B cell (primary cell): ENCODE measurements at regions not wholly inside any gene's neighbourhood (a gene's known extent, or its start where the extent isn't known, plus 50 kb on each side); places are given as distances from the start of the nearest gene placed in this dataset.

Experiments
- ATAC-seq: fragments of 200-7000 bp; cut with Tn5 transposase; one replicate; pipeline ENCODE4 v1.10.0; 2021; ENCODE audit warnings: low read depth, mild to moderate bottlenecking, moderate number of reproducible peaks, moderate library complexity
- CTCF ChIA-PET: fragments of 350-600 bp; sonication (Branson Sonifier 250); formaldehyde crosslinking; loops from one replicate; lab custom pipeline; 2021; ENCODE audit warnings: antibody characterized with exemption, inconsistent platforms; lab: Charles Lee
- POLR2A ChIA-PET: fragments of 350-600 bp; sonication (Branson Sonifier 250); formaldehyde crosslinking; loops from one replicate; lab custom pipeline; 2021; ENCODE audit warnings: antibody characterized with exemption; lab: Charles Lee
- DNase-seq: peaks from one replicate; pipeline ENCODE4 v3.0.0; 2013
- H2AFZ ChIP-seq: 2 replicates; pipeline ENCODE4 v1.6.1; 2012; ENCODE audit warnings: mild to moderate bottlenecking, low read depth, low read length; ENCODE audit not compliant: insufficient read depth, poor library complexity, severe bottlenecking
- H3K27ac ChIP-seq, 2 donors: 1 replicate in 1 of 2; 2 replicates in 1 of 2; pipeline ENCODE4 v1.5.1; 2012 to 2013; ENCODE audit warnings: low read length in 2 of 2, mild to moderate bottlenecking in 2 of 2, moderate library complexity in 1 of 2
- H3K27me3 ChIP-seq, 4 experiments: fragments of 200-600 bp in 1 of 4; sonication (generic) in 1 of 4; replicated peaks in 1 of 4; 1 replicate in 2 of 4; 2 replicates in 2 of 4; pipeline versions ENCODE4 v1.6.1 to v1.7.0; 2013 to 2016; ENCODE audit warnings: low read length in 3 of 4, mild to moderate bottlenecking in 2 of 4, mixed read lengths in 1 of 4, moderate library complexity in 1 of 4; ENCODE audit not compliant: insufficient read depth in 4 of 4, control insufficient read depth in 3 of 4; ENCODE audit errors: control extremely low read depth in 1 of 4
- H3K36me3 ChIP-seq, 2 experiments: replicated peaks in 1 of 2; 1 replicate in 1 of 2; 2 replicates in 1 of 2; pipeline versions ENCODE4 v1.6.1 to v1.7.1; 2013; ENCODE audit warnings: low read length in 1 of 2; ENCODE audit not compliant: insufficient read depth in 2 of 2, control insufficient read depth in 1 of 2; ENCODE audit errors: control extremely low read depth in 1 of 2, extremely low read depth in 1 of 2
- H3K4me1 ChIP-seq, 2 donors: fragments of 200-600 bp in 1 of 2; sonication (generic) in 1 of 2; 1 replicate in 1 of 2; 2 replicates in 1 of 2; pipeline versions ENCODE4 v1.5.1 to v1.6.1; 2013 to 2017; ENCODE audit warnings: low read length in 2 of 2; ENCODE audit not compliant: control insufficient read depth in 2 of 2, insufficient read depth in 2 of 2
- H3K4me2 ChIP-seq: replicated peaks from 2 replicates; pipeline ENCODE3; 2012; ENCODE audit warnings: mild to moderate bottlenecking, low read depth, low read length; ENCODE audit not compliant: poor library complexity, severe bottlenecking
- H3K4me3 ChIP-seq, 5 experiments: fragments of 200-600 bp in 1 of 5; sonication (generic) in 1 of 5; 1 replicate in 3 of 5; 2 replicates in 2 of 5; pipeline versions ENCODE4 v1.5.1 to v1.7.0; 2011 to 2016; ENCODE audit warnings: low read length in 4 of 5, mild to moderate bottlenecking in 4 of 5, low read depth in 2 of 5, control low read depth in 1 of 5, moderate library complexity in 1 of 5; ENCODE audit not compliant: insufficient read depth in 1 of 5; ENCODE audit errors: control extremely low read depth in 1 of 5, extremely low read depth in 1 of 5
- H3K79me2 ChIP-seq: fragments of 200-600 bp; sonication (generic); one replicate; pipeline ENCODE4 v1.6.0; 2016; ENCODE audit warnings: low read length; ENCODE audit not compliant: control insufficient read depth, insufficient read depth
- H3K9ac ChIP-seq: fragments of 200-600 bp; sonication (generic); 2 replicates; pipeline ENCODE4 v1.6.1; 2017; ENCODE audit warnings: mild to moderate bottlenecking, low read length, moderate library complexity
- H3K9me3 ChIP-seq, 3 donors: one replicate each; pipeline versions ENCODE4 v1.6.1 to v1.7.1; 2013; ENCODE audit warnings: low read length in 2 of 3; ENCODE audit not compliant: control insufficient read depth in 2 of 3, insufficient read depth in 1 of 3; ENCODE audit errors: control extremely low read depth in 1 of 3
- H4K20me1 ChIP-seq: 2 replicates; pipeline ENCODE4 v1.6.0; 2012; ENCODE audit warnings: mild to moderate bottlenecking, low read length; ENCODE audit not compliant: insufficient read depth, control insufficient read depth, poor library complexity, severe bottlenecking
- H3K27ac Mint-ChIP-seq: one replicate; pipeline ENCODE4 v1.8.0; 2021; ENCODE audit warnings: mixed read lengths
- H3K27me3 Mint-ChIP-seq: one replicate; pipeline ENCODE4 v1.8.0; 2021; ENCODE audit warnings: mixed read lengths
- H3K4me1 Mint-ChIP-seq: one replicate; pipeline ENCODE4 v1.8.0; 2021; ENCODE audit warnings: mixed read lengths
- H3K4me3 Mint-ChIP-seq: one replicate; pipeline ENCODE4 v1.8.0; 2021; ENCODE audit warnings: mixed read lengths
- H3K9me3 Mint-ChIP-seq: one replicate; pipeline ENCODE4 v1.8.0; 2022; ENCODE audit warnings: mixed read lengths; ENCODE audit not compliant: insufficient read depth
- CTCF ChIP-seq: fragments of 200-600 bp; IDR thresholded peaks from one replicate; pipeline ENCODE4 v1.8.0; 2022; ENCODE audit warnings: antibody characterized with exemption, mild to moderate bottlenecking
- EZH2 ChIP-seq: IDR thresholded peaks from 2 replicates; pipeline ENCODE4 v1.6.1; 2012; ENCODE audit warnings: borderline replicate concordance, low read depth, mild to moderate bottlenecking, moderate library complexity, low read length; ENCODE audit not compliant: insufficient read depth, poor library complexity, severe bottlenecking
- WGBS: methylation state at CpG from one replicate; pipeline ENCODE4 v1.1.5; 2013; ENCODE audit warnings: missing lambda C conversion rate; ENCODE audit not compliant: insufficient coverage; 5-methylcytosine and 5-hydroxymethylcytosine counted together
- intact Hi-C: fragments of 100-400 bp; cut with micrococcal nuclease; formaldehyde crosslinking; loops from one replicate; pipeline ENCODE4 v1.10.0; 2022

- H3K27me3 ChIP-seq, result no peaks in the 10 kb centered on the region
- H2AFZ ChIP-seq, result no peak overlapping the region
- H3K4me2 ChIP-seq, result no peak overlapping the region
- no peak overlapping the region for H3K27ac ChIP-seq
- Mint-ChIP-seq H3K27ac (no peak overlapping the region), H3K4me1 (peaks cover 8% of the 10 kb centered on the region), H3K9me3 (no peaks in the 10 kb centered on the region), H3K4me3 (no peak overlapping the region), H3K27me3 (no peaks in the 10 kb centered on the region)
- H3K79me2 ChIP-seq, result no peaks in the 10 kb centered on the region
- POLR2A ChIA-PET, result no interaction called here
- H4K20me1 ChIP-seq, result no peaks in the 10 kb centered on the region
- no peak overlapping the region for H3K9ac ChIP-seq
- TF ChIP-seq EZH2 (no peak), CTCF (no peak)
- CTCF ChIA-PET, result no interaction called here
- H3K9me3 ChIP-seq, result peaks cover 0 to 27% (median 7%) of the 10 kb centered on the region in 3 donors
- DNase-seq, result no peak
- intact Hi-C loops, result no loop called here
- no peak for ATAC-seq
- H3K4me1 ChIP-seq, result peaks cover 7 to 10% of the 10 kb centered on the region in 2 donors
- H3K4me3 ChIP-seq, result no peak overlapping the region
- H3K36me3 ChIP-seq, result no peaks in the 10 kb centered on the region
- WGBS, result 83% methylated on average over 4 of the region's 7 CpGs
Measured at GRCh38 chr12:131591136-131591535, 119.8 kb upstream of the SFSWAP start.

- Histone ChIP-seq H3K27ac (no peak overlapping the region), H4K20me1 (no peaks in the 10 kb centered on the region), H3K4me2 (no peak overlapping the region), H3K4me3 (no peak overlapping the region), H3K4me1 (peaks cover 7 to 10% of the 10 kb centered on the region in 2 donors), H3K36me3 (no peaks in the 10 kb centered on the region), H2AFZ (no peak overlapping the region), H3K27me3 (no peaks in the 10 kb centered on the region), H3K9me3 (peaks cover 0 to 18% (median 3%) of the 10 kb centered on the region in 3 donors), H3K79me2 (no peaks in the 10 kb centered on the region), H3K9ac (no peak overlapping the region)
- ATAC-seq, result no peak
- CTCF ChIA-PET, result no interaction called here
- Mint-ChIP-seq H3K27me3 (no peaks in the 10 kb centered on the region), H3K4me1 (peaks cover 8% of the 10 kb centered on the region), H3K9me3 (no peaks in the 10 kb centered on the region), H3K27ac (no peak overlapping the region), H3K4me3 (no peak overlapping the region)
- intact Hi-C loops, result no loop called here
- no peak for DNase-seq
- TF ChIP-seq CTCF (no peak), EZH2 (no peak)
- POLR2A ChIA-PET, result no interaction called here
- 97% methylated on average over 39 of the region's 42 CpGs for WGBS
Measured at GRCh38 chr12:131591714-131592709, 118.9 kb upstream of the SFSWAP start.
